ENCODE measurements at regions not wholly inside any gene's neighbourhood (a gene's known extent, or its start where the extent isn't known, plus 50 kb on each side); places are given as distances from the start of the nearest gene placed in this dataset.

GRCh38 chr3:127068111-127068810 is 85.3 kb downstream of the PLXNA1 start:
- no peak for TF ChIP-seq EZH2phosphoT487 (IDR thresholded peaks at IDR 0.05; ENCODE audit: insufficient read depth, low read depth)
- no peak for TF ChIP-seq EZH2 (IDR thresholded peaks at IDR 0.05; ENCODE audit: insufficient read depth, poor library complexity, severe bottlenecking)
